Esophagus muscularis mucosa (tissue), 3 donors: ENCODE measurements at regions not wholly inside any gene's neighbourhood (a gene's known extent, or its start where the extent isn't known, plus 50 kb on each side); places are given as distances from the start of the nearest gene placed in this dataset.

Experiments
- EP300 ChIP-seq: sonication (generic); formaldehyde crosslinking; IDR thresholded peaks from one replicate; pipeline ENCODE4 v1.6.1; 2017; ENCODE audit warnings: antibody characterized with exemption
- TF ChIP-seq, protein P1 (sequence below), 3 experiments: fragments of 200-600 bp in 2 of 3; fragments of 450-650 bp in 1 of 3; sonication (generic) in 2 of 3; IDR thresholded peaks; one replicate each; pipeline ENCODE4 v1.5.1; 2017 to 2019; ENCODE audit warnings: antibody characterized with exemption in 3 of 3, mild to moderate bottlenecking in 2 of 3, moderate library complexity in 1 of 3

DNA sequence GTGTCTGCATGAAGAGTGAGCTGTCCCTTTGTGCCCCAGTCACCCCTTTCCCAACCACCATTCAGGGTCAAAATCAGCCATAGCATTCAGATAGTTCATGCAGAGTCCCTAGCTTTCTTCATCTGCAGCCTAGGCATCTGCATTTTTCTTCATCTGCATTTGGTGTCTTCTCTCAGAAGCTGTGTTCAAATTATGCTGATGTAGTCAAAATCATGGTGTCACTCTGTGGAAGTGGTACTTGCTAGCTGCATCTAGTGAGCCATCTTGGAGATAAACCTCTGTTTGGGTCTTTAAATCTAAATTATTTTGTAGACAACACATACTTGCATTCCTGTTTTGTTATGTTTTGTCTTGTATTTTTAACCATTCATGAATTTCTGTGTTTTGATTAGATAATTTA is 119.8 kb downstream of the DDX3Y start:
- TF ChIP-seq, protein P1, sequence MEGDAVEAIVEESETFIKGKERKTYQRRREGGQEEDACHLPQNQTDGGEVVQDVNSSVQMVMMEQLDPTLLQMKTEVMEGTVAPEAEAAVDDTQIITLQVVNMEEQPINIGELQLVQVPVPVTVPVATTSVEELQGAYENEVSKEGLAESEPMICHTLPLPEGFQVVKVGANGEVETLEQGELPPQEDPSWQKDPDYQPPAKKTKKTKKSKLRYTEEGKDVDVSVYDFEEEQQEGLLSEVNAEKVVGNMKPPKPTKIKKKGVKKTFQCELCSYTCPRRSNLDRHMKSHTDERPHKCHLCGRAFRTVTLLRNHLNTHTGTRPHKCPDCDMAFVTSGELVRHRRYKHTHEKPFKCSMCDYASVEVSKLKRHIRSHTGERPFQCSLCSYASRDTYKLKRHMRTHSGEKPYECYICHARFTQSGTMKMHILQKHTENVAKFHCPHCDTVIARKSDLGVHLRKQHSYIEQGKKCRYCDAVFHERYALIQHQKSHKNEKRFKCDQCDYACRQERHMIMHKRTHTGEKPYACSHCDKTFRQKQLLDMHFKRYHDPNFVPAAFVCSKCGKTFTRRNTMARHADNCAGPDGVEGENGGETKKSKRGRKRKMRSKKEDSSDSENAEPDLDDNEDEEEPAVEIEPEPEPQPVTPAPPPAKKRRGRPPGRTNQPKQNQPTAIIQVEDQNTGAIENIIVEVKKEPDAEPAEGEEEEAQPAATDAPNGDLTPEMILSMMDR (IDR thresholded peaks at IDR 0.05): no peak
- TF ChIP-seq EP300: no peak
